ENCODE measurements at regions not wholly inside any gene's neighbourhood (a gene's known extent, or its start where the extent isn't known, plus 50 kb on each side); places are given as distances from the start of the nearest gene placed in this dataset.

- no peak overlapping the region for H3K9ac ChIP-seq (ENCODE audit: low read length)
- no peaks in the 10 kb centered on the region for H4K20me1 ChIP-seq (ENCODE audit: insufficient read depth)
- no peak overlapping the region for H3K4me3 ChIP-seq (replicated peaks in 1 of 2; ENCODE audit: low read depth in 1 of 2, low read length in 2 of 2)
- no peaks in the 10 kb centered on the region for H3K9me3 ChIP-seq (ENCODE audit: control insufficient read depth in 1 of 2, insufficient read depth in 1 of 2, low read depth in 1 of 2, low read length in 2 of 2)
- BruUV-seq (replicated peaks) = no TSS peak
- H3K27ac ChIP-seq (ENCODE audit: low read depth, low read length) = no peak overlapping the region
- H3K4me2 ChIP-seq (ENCODE audit: low read length) = no peak overlapping the region
- DNase-seq (ENCODE audit: low read depth, low spot score) (no peak), ATAC-seq (no peak)
- H2AFZ ChIP-seq (ENCODE audit: low read depth, low read length, poor library complexity, severe bottlenecking) = no peak overlapping the region
- no peaks in the 10 kb centered on the region for H3K79me2 ChIP-seq (ENCODE audit: insufficient read depth, low read length)
- ChIA-PET RAD21 (ENCODE audit: low non-redundant PET in 1 of 2, low total read pairs in 2 of 2, uncharacterized antibody in 2 of 2, unreplicated experiment in 2 of 2) (no interaction called here), POLR2A (no interaction called here), CTCF (no interaction called here)
- H3K36me3 ChIP-seq (ENCODE audit: control insufficient read depth in 1 of 2, insufficient read depth in 2 of 2, low read length in 2 of 2) = no peaks in the 10 kb centered on the region
- intact Hi-C loops (cut with micrococcal nuclease) = no loop called here
- H3K4me1 ChIP-seq (ENCODE audit: control insufficient read depth in 1 of 2, insufficient read depth in 2 of 2, low read length in 2 of 2) = no peaks in the 10 kb centered on the region
- H3K9me2 ChIP-seq (ENCODE audit: insufficient read depth) = no peaks in the 10 kb centered on the region
- TF ChIP-seq, protein P1, sequence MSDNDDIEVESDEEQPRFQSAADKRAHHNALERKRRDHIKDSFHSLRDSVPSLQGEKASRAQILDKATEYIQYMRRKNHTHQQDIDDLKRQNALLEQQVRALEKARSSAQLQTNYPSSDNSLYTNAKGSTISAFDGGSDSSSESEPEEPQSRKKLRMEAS (IDR thresholded peaks at IDR 0.05) = no peak
- TF ChIP-seq FOSL1 (IDR thresholded peaks at IDR 0.05; ENCODE audit: low read depth) (no peak), EZH2phosphoT487 (IDR thresholded peaks at IDR 0.05; ENCODE audit: borderline replicate concordance) (no peak), CEBPB (IDR thresholded peaks at IDR 0.05; ENCODE audit: low read depth) (no peak), ZFX (IDR thresholded peaks at IDR 0.05) (no peak), SRF (IDR thresholded peaks at IDR 0.05; ENCODE audit: low read depth) (no peak)
- H3K27me3 ChIP-seq (ENCODE audit: insufficient read depth, low read length) = no peaks in the 10 kb centered on the region
Observed at GRCh38 chr3:70565861-70566260, 253.4 kb upstream of the MDFIC2 start.

DNA sequence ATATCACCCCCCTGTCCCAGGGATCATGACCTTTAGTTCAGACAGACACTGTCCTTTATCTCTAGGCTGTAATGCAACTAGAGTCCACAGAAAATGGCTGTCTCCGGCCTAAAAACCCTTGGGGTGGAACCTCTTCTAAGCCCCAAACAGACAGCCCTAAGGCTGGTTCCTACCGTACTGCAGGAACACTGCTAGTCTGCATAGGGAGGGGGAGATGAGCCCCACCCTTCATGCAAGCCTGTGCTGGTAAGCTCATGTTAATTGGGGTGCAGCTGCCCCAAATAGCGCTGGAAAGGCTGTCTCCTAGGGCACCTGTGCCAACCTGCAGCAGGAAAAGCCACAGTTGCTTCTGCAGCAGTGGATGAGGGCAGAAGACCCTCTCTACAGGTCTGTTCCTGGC is 252.1 kb upstream of the MDFIC2 start:
- POLR2A ChIA-PET = no interaction called here
- intact Hi-C loops (cut with micrococcal nuclease) = no loop called here
- no peak overlapping the region for H3K9ac ChIP-seq (ENCODE audit: low read length)
- ATAC-seq (no peak), DNase-seq (ENCODE audit: low read depth, low spot score) (no peak)
- BruUV-seq (replicated peaks) = no TSS peak
- no peaks in the 10 kb centered on the region for H3K4me1 ChIP-seq (ENCODE audit: control insufficient read depth in 1 of 2, insufficient read depth in 2 of 2, low read length in 2 of 2)
- no peaks in the 10 kb centered on the region for H3K9me2 ChIP-seq (ENCODE audit: insufficient read depth)
- no peak overlapping the region for H3K27ac ChIP-seq (ENCODE audit: low read depth, low read length)
- H3K79me2 ChIP-seq (ENCODE audit: insufficient read depth, low read length) = no peaks in the 10 kb centered on the region
- CTCF ChIA-PET = no interaction called here
- H3K36me3 ChIP-seq (ENCODE audit: control insufficient read depth in 1 of 2, insufficient read depth in 2 of 2, low read length in 2 of 2) = no peaks in the 10 kb centered on the region
- H3K4me3 ChIP-seq (replicated peaks in 1 of 2; ENCODE audit: low read depth in 1 of 2, low read length in 2 of 2) = no peak overlapping the region
- no peaks in the 10 kb centered on the region for H3K27me3 ChIP-seq (ENCODE audit: insufficient read depth, low read length)
- no peak overlapping the region for H3K4me2 ChIP-seq (ENCODE audit: low read length)
- no peaks in the 10 kb centered on the region for H4K20me1 ChIP-seq (ENCODE audit: insufficient read depth)
- H2AFZ ChIP-seq (ENCODE audit: low read depth, low read length, poor library complexity, severe bottlenecking) = no peak overlapping the region
- H3K9me3 ChIP-seq (ENCODE audit: control insufficient read depth in 1 of 2, insufficient read depth in 1 of 2, low read depth in 1 of 2, low read length in 2 of 2) = no peaks in the 10 kb centered on the region
- RAD21 ChIA-PET (ENCODE audit: low non-redundant PET in 1 of 2, low total read pairs in 2 of 2, uncharacterized antibody in 2 of 2, unreplicated experiment in 2 of 2) = no interaction called here
- TF ChIP-seq EZH2phosphoT487 (IDR thresholded peaks at IDR 0.05; ENCODE audit: borderline replicate concordance) = no peak
